Heart right ventricle (tissue), 16 donors: ENCODE measurements at regions not wholly inside any gene's neighbourhood (a gene's known extent, or its start where the extent isn't known, plus 50 kb on each side); places are given as distances from the start of the nearest gene placed in this dataset.
"Not testable (repeated sequence)": the region's sequence is repeated elsewhere in the genome, so short reads cannot be mapped to it uniquely, and the experiment has no call there.

Experiments
- ATAC-seq, 8 donors: fragments of 200-7000 bp; cut with Tn5 transposase; one replicate each; pipeline ENCODE4 v1.9.1; 2020; ENCODE audit warnings: mild to moderate bottlenecking in 8 of 8, moderate library complexity in 8 of 8, moderate number of reproducible peaks in 1 of 8
- DNase-seq, 2 donors: peaks; one replicate each; pipeline ENCODE4 v3.0.0-alpha.2; 2020
- H3K27ac ChIP-seq, 10 donors: fragments of 200-600 bp; sonication (generic) in 2 of 10; one replicate each; pipeline versions ENCODE4 v1.5.0 to v1.8.0; 2020 to 2022; ENCODE audit warnings: mild to moderate bottlenecking in 3 of 10
- H3K27me3 ChIP-seq, 7 donors: fragments of 200-600 bp; one replicate each; pipeline ENCODE4 v1.8.0; 2021 to 2022; ENCODE audit warnings: mild to moderate bottlenecking in 2 of 7
- H3K36me3 ChIP-seq, 9 donors: fragments of 200-600 bp; sonication (generic) in 1 of 9; one replicate each; pipeline versions ENCODE4 v1.5.0 to v1.8.0; 2020 to 2022; ENCODE audit warnings: mild to moderate bottlenecking in 2 of 9
- H3K4me1 ChIP-seq, 9 donors: fragments of 200-600 bp; sonication (generic) in 1 of 9; one replicate each; pipeline versions ENCODE4 v1.5.0 to v1.8.0; 2020 to 2022; ENCODE audit warnings: mild to moderate bottlenecking in 4 of 9
- H3K4me3 ChIP-seq, 10 donors: fragments of 200-600 bp; sonication (generic) in 2 of 10; one replicate each; pipeline versions ENCODE4 v1.5.0 to v1.8.0; 2020 to 2022; ENCODE audit warnings: mild to moderate bottlenecking in 7 of 10, moderate library complexity in 2 of 10
- H3K9me3 ChIP-seq, 11 donors: fragments of 200-600 bp in 10 of 11; sonication (generic) in 2 of 11; one replicate each; pipeline versions ENCODE4 v1.5.0 to v1.8.0; 2013 to 2022; ENCODE audit warnings: mild to moderate bottlenecking in 2 of 11, control low read depth in 1 of 11, moderate library complexity in 1 of 11
- CTCF ChIP-seq, 9 donors: fragments of 200-600 bp; sonication (generic) in 2 of 9; IDR thresholded peaks; one replicate each; pipeline versions ENCODE4 v1.5.0 to v1.8.0; 2021 to 2022; ENCODE audit warnings: antibody characterized with exemption in 9 of 9, mild to moderate bottlenecking in 5 of 9, moderate library complexity in 1 of 9
- WGBS, 2 donors: extraction: QIAGEN DNeasy Blood & Tissue Kit; methylation state at CpG; one replicate each; pipeline ENCODE4 v1.1.7; 2013; ENCODE audit warnings: inconsistent platforms in 1 of 2; 5-methylcytosine and 5-hydroxymethylcytosine counted together
- intact Hi-C, 10 donors: fragments of 100-400 bp; cut with DNase I; formaldehyde crosslinking; loops; one replicate each; pipeline versions ENCODE4 v1.11.1 to v1.14.2; 2022
- donor health status: Arrhythmogenic right ventricular cardiomyopathy.
- donor health status: ischemic (EF 13 %, LVEDD 7.1; RV severe dilation, severe dysfunction).
- donor health status: healthy with polysubstance abuse.
- donor health status: DM: no; HTN: yes; CAD: no.
- donor health status: DM: no; HTN: no; CAD: no.
- donor health status: ischemic (EF 25% LVEDD 6.9; RV normal size, moderate dysfunction).
- donor health status: ischemic (EF 25% LVEDD 5.7; RV mildly dilated, moderate dysfunction).
- donor health status: healthy.
- donor health status: DM: yes; HTN: yes; CAD: no.
- donor health status: Ischemic cardiomyopathy.
- donor health status: ischemic (EF 35%, LVEDD 5.7; RV mildly dilated, moderate dysfunction).
- donor health status: nonischemic (EF 11% LVEDD 7.7; RV severe dilation, severe dysfunction).
- donor health status: DM: yes; HTN: yes; CAD: no.
- donor health status: PGD.
- donor health status: ischemic (EF 29% LVEDD 5.4; RV normal size, mild dysfunction).
- donor health status: nonischemic (EF 23%, LVEDD 6.1; RV moderate dilation, normal function).

GRCh38 chr5:54398191-54398590, 57.3 kb upstream of the HSPB3 start:
- no peaks in the 10 kb centered on the region for H3K36me3 ChIP-seq
- H3K4me3 ChIP-seq, result no peak overlapping the region
- ATAC-seq (no peak), DNase-seq (no peak)
- WGBS, 2 donors, result 96 to 98% methylated on average over 1 of the region's 1 CpG
- H3K9me3 ChIP-seq, result peaks cover 0 to under 1% (median 0%) of the 10 kb centered on the region in 11 donors
- no peaks in the 10 kb centered on the region for H3K27me3 ChIP-seq
- H3K4me1 ChIP-seq, result no peaks in the 10 kb centered on the region
- intact Hi-C loops, result no loop called here
- no peak for TF ChIP-seq CTCF (IDR thresholded peaks at IDR 0.05)
- H3K27ac ChIP-seq, result no peak overlapping the region

- peaks cover 0 to 5% (median 0%) of the 10 kb centered on the region in 11 donors for H3K9me3 ChIP-seq
- TF ChIP-seq CTCF (IDR thresholded peaks at IDR 0.05), result no peak
- ATAC-seq, result no peak
- intact Hi-C loops, result no loop called here
- no peak overlapping the region for H3K27ac ChIP-seq
- WGBS, 2 donors, result 89 to 96% methylated on average over 1 of the region's 1 CpG
- H3K4me1 ChIP-seq, result no peaks in the 10 kb centered on the region
- no peaks in the 10 kb centered on the region for H3K27me3 ChIP-seq
- no peaks in the 10 kb centered on the region for H3K36me3 ChIP-seq
- DNase-seq, result no peak
- no peak overlapping the region for H3K4me3 ChIP-seq
These were observed 58.1 kb upstream of the HSPB3 start for GRCh38 chr5:54397420-54397819.

- intact Hi-C loops, result not testable (repeated sequence)
- 83 to 96% methylated on average over 1 of the region's 1 CpG for WGBS, 2 donors
- H3K4me1 ChIP-seq, result peaks cover 0 to 21% (median 4%) of the 10 kb centered on the region in 9 donors
These were observed 62.5 kb upstream of the HSPB3 start for GRCh38 chr5:54393007-54393406.

GRCh38 chr5:54390539-54391031, 64.9 kb upstream of the HSPB3 start:
- 88 to 93% methylated on average over 5 of the region's 5 CpGs for WGBS, 2 donors
- peaks cover 0 to 5% (median 0%) of the 10 kb centered on the region in 11 donors for H3K9me3 ChIP-seq
- intact Hi-C loops, result no loop called here
- no peaks in the 10 kb centered on the region for H3K27me3 ChIP-seq
- H3K4me3 ChIP-seq, result no peak overlapping the region
- no peaks in the 10 kb centered on the region for H3K36me3 ChIP-seq
- no peak for ATAC-seq
- H3K27ac ChIP-seq, result peak overlapping the region in 1 of 10 donors; percentile 0
- H3K4me1 ChIP-seq, result peaks cover 0 to 44% (median 23%) of the 10 kb centered on the region in 9 donors
- no peak for TF ChIP-seq CTCF (IDR thresholded peaks at IDR 0.05)
- DNase-seq, result no peak

More at GRCh38 chr5:54393007-54393406, 62.5 kb upstream of the HSPB3 start:
- not testable (repeated sequence) for DNase-seq, H3K4me3 ChIP-seq, H3K9me3 ChIP-seq, ATAC-seq, H3K27me3 ChIP-seq, H3K36me3 ChIP-seq, H3K27ac ChIP-seq

GRCh38 chr5:54390015-54390414, 65.5 kb upstream of the HSPB3 start:
- TF ChIP-seq CTCF (IDR thresholded peaks at IDR 0.05), result no peak
- intact Hi-C loops, result no loop called here
- no peaks in the 10 kb centered on the region for H3K36me3 ChIP-seq
- H3K27ac ChIP-seq, result peak overlapping the region in 1 of 10 donors; percentile 0
- H3K9me3 ChIP-seq, result peaks cover 0 to 5% (median 0%) of the 10 kb centered on the region in 11 donors
- no peaks in the 10 kb centered on the region for H3K27me3 ChIP-seq
- H3K4me1 ChIP-seq, result peaks cover 0 to 44% (median 23%) of the 10 kb centered on the region in 9 donors
- DNase-seq (no peak), ATAC-seq (peak in 1 of 8 donors; percentile 24)
- H3K4me3 ChIP-seq, result no peak overlapping the region

- intact Hi-C loops, result loop anchor here in 1 of 10 donors (5.0 to 10.0 kb wide), 2 partner anchors 75 to 1027 kb away; partner anchors contain the start of gene ARL15
- H3K27me3 ChIP-seq, ATAC-seq, H3K36me3 ChIP-seq, H3K4me3 ChIP-seq, H3K9me3 ChIP-seq, DNase-seq: not testable (repeated sequence)
- H3K27ac ChIP-seq, result peak overlapping the region in 2 of 10 donors; percentile 23 to 56
- H3K4me1 ChIP-seq, result peaks cover 0 to 45% (median 23%) of the 10 kb centered on the region in 9 donors
- WGBS, 2 donors, result 96 to 100% methylated on average over 1 of the region's 1 CpG
These were observed 66.1 kb upstream of the HSPB3 start for GRCh38 chr5:54389399-54389798.
